ENCODE measurements at regions not wholly inside any gene's neighbourhood (a gene's known extent, or its start where the extent isn't known, plus 50 kb on each side); places are given as distances from the start of the nearest gene placed in this dataset.

DNA sequence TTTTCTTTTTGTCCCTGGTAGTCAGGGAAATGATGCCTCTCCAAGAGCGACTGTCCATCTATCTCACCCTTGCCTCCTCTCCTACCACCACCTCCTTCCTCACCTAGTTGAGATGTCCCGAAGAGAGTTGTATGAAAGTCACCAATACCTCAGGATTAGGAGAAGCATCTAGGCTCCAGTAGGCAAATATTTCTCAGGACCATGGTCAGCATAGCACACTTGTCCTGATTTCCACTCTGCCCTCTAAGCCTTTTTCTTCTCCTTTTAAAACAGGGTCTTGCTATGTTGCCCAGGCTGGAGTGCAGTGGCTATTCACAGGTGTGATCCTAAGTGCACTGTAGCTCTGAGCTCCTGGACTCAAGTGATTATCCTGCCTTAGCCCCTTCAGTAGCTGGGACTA is 268.4 kb upstream of the PELI2 start:
- TF ChIP-seq, protein P1, sequence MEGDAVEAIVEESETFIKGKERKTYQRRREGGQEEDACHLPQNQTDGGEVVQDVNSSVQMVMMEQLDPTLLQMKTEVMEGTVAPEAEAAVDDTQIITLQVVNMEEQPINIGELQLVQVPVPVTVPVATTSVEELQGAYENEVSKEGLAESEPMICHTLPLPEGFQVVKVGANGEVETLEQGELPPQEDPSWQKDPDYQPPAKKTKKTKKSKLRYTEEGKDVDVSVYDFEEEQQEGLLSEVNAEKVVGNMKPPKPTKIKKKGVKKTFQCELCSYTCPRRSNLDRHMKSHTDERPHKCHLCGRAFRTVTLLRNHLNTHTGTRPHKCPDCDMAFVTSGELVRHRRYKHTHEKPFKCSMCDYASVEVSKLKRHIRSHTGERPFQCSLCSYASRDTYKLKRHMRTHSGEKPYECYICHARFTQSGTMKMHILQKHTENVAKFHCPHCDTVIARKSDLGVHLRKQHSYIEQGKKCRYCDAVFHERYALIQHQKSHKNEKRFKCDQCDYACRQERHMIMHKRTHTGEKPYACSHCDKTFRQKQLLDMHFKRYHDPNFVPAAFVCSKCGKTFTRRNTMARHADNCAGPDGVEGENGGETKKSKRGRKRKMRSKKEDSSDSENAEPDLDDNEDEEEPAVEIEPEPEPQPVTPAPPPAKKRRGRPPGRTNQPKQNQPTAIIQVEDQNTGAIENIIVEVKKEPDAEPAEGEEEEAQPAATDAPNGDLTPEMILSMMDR (IDR thresholded peaks at IDR 0.05), result no peak
- TF ChIP-seq POLR2A (IDR thresholded peaks at IDR 0.05) (no peak), EP300 (IDR thresholded peaks at IDR 0.05) (no peak)

Data from ovary (tissue), 3 donors.